C4-2B (cell line): ENCODE measurements at regions not wholly inside any gene's neighbourhood (a gene's known extent, or its start where the extent isn't known, plus 50 kb on each side); places are given as distances from the start of the nearest gene placed in this dataset.

ENCODE experiments used
- H3K27ac ChIP-seq: fragments of 450-650 bp; 2 replicates; pipeline ENCODE4 v1.5.1; 2017
- CTCF ChIP-seq: fragments of 450-650 bp; conservative IDR thresholded peaks from 2 replicates; pipeline ENCODE4 v1.5.1; 2017; ENCODE audit warnings: mild to moderate bottlenecking
- ZFX ChIP-seq: fragments of 450-650 bp; IDR thresholded peaks from 2 replicates; pipeline ENCODE4 v1.6.1; 2017

GRCh38 chr9:1453636-1454035, 403.5 kb downstream of the DMRT2 start:
- TF ChIP-seq CTCF: no peak
- no peak for TF ChIP-seq ZFX
- H3K27ac ChIP-seq: no peak overlapping the region

- H3K27ac ChIP-seq: no peak overlapping the region
- no peak for TF ChIP-seq CTCF
- no peak for TF ChIP-seq ZFX
Measured at GRCh38 chr9:1454211-1454610, 404.1 kb downstream of the DMRT2 start.

GRCh38 chr9:1454616-1455347, 404.6 kb downstream of the DMRT2 start:
- H3K27ac ChIP-seq: no peak overlapping the region
- no peak for TF ChIP-seq CTCF
- TF ChIP-seq ZFX: no peak

GRCh38 chr9:1455766-1456165, 405.6 kb downstream of the DMRT2 start:
- H3K27ac ChIP-seq: no peak overlapping the region
- TF ChIP-seq CTCF: no peak
- no peak for TF ChIP-seq ZFX

GRCh38 chr9:1456301-1457024, 406.3 kb downstream of the DMRT2 start:
- H3K27ac ChIP-seq: no peak overlapping the region
- no peak for TF ChIP-seq ZFX
- TF ChIP-seq CTCF: no peak

GRCh38 chr9:1457460-1457859, 407.3 kb downstream of the DMRT2 start:
- TF ChIP-seq CTCF (no peak), ZFX (no peak)
- no peak overlapping the region for H3K27ac ChIP-seq

GRCh38 chr9:1458503-1458902, 408.3 kb downstream of the DMRT2 start:
- no peak overlapping the region for H3K27ac ChIP-seq
- TF ChIP-seq ZFX: no peak
- TF ChIP-seq CTCF: no peak
